Femur (tissue), 1 donor: ENCODE measurements at regions not wholly inside any gene's neighbourhood (a gene's known extent, or its start where the extent isn't known, plus 50 kb on each side); places are given as distances from the start of the nearest gene placed in this dataset.
"Not testable (repeated sequence)": the region's sequence is repeated elsewhere in the genome, so short reads cannot be mapped to it uniquely, and the experiment has no call there.

Source experiments
- DNase-seq: peaks from one replicate; pipeline ENCODE4 v3.0.0-alpha.2; 2017

DNA sequence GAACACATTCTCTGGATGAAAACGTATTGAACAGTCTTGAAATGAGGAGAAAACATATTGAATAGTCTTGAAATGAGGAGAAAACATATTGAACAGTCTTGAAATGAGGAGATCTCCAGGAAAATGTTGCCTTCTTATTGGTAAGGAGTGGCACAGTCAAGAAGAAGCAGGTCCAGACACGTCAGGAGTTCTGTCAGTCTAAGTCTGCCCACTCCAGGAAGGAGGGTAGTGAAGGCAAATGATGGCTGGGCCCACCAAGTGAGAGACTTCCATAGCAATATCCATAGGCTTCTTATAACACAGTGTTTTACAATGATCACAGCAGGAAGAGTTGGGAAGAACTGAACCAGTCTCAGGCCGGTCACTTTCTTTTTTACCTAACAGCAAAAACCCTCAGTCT lies 316.2 kb downstream of the ETAA1 start:
- DNase-seq, result no peak

DNA sequence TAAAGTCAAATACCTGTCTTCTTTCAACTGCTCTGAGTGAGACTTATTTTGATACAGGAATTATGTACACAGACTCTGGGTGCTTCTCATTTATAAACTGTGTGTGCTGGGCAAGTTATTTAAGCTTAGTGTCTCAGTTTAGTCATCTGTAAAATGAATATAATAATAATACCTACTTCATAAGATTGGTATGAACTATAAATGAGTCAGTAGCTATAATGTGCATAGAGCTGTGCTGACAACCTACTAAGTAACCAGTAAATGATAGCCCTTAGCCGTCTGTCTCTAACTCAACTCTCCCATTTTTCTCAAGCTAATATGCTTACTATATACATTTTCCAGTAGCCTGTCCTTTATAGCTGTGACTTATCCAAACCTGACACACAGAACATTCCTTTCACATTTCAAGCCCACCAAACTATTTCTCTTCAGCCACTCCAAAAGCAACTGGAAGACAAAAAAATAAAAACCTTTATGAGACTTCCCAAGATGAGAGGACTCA lies 319.8 kb downstream of the ETAA1 start:
- no peak for DNase-seq

- no peak for DNase-seq
Measured at GRCh38 chr2:67717692-67718091, 320.6 kb downstream of the ETAA1 start.

DNA sequence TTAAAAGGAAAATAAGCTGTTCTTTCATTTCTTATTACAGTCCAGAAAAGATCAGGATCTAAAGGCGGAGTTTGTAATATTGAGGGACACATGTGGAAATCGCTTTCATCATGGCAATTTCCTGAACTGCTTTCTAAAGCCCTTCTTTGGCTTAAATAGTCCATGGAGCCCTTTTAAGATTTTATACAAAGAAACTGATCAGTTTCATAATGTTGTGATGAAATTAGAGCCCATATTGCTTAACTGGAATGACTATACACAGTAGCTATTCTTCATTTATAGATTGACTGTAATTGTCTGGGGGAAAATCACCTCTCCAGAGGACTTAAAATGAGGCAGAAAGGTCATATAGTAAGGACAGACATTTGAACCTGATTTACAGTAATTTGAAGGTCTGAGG lies 322.2 kb downstream of the ETAA1 start:
- DNase-seq, result no peak

- DNase-seq, result no peak
Measured at GRCh38 chr2:67721516-67721915, 324.4 kb downstream of the ETAA1 start.

GRCh38 chr2:67724261-67724660 lies 327.1 kb downstream of the ETAA1 start:
- no peak for DNase-seq

GRCh38 chr2:67725731-67726130 lies 328.6 kb downstream of the ETAA1 start:
- no peak for DNase-seq

DNA sequence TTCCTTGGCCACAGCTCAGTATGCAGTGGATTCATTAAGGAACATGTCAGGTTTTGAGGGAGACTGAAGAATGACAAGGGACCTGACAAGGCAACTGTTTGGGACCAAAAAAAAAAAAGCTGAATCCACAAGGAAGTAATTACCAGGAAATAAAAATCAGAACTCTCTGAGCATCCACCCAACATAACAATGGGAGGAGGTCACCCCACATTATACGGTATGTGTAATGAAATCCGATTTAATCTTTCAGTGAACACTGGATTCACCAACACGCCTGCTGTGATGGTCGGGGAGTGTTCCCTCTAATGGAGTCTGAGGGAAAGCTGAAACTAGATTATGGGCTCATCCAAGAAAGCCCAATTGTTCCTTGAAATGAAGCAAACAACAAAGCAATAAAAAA lies 329.3 kb downstream of the ETAA1 start:
- no peak for DNase-seq

GRCh38 chr2:67727131-67727530 lies 330.0 kb downstream of the ETAA1 start:
- DNase-seq, result no peak

DNA sequence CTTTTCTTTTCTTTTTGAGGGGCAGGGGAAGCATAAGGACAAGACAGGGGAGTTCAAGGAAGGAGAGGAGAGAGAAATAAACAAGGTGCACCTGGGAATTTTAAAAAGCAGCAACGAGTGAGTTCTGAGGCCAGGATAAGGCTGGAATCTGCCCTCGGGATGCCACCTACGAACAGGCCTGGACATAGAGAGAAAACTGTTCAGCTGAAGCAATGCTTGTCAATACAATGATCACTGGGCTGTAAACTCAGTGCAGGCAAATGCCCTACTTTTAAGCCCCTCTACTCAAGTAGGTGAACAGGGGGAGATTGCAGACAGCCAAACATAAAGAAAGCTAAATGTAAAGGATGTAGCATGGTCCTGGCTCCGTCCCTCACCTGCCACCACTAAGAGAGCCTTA lies 330.5 kb downstream of the ETAA1 start:
- no peak for DNase-seq

GRCh38 chr2:67729474-67729873 lies 332.3 kb downstream of the ETAA1 start:
- no peak for DNase-seq

- no peak for DNase-seq
Measured at GRCh38 chr2:67733517-67733916, 329.3 kb downstream of the C1D start.

GRCh38 chr2:67752199-67752598 lies 310.6 kb downstream of the C1D start:
- no peak for DNase-seq

DNA sequence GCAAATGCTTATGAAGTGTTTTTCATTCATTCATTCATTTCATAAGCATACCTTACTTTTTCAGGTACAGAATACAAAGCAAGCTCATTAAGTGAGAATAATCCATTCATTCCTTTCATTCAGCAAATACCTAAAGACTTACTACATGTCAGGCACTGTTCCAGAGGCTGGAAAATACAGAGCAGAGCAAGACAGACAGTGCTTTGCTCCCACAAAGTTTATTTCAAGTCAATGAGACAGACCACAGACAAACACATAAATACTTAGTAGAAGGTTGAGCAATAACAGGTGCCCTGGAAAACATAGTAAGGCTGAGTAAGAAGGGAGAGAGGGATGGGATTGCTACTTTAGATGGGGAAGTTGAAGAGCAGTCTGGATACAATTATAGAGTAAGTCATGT lies 309.8 kb downstream of the C1D start:
- DNase-seq, result no peak

- DNase-seq, result no peak
Measured at GRCh38 chr2:67755156-67755882, 307.5 kb downstream of the C1D start.

- no peak for DNase-seq
Measured at GRCh38 chr2:67760995-67761394, 301.8 kb downstream of the C1D start.

DNA sequence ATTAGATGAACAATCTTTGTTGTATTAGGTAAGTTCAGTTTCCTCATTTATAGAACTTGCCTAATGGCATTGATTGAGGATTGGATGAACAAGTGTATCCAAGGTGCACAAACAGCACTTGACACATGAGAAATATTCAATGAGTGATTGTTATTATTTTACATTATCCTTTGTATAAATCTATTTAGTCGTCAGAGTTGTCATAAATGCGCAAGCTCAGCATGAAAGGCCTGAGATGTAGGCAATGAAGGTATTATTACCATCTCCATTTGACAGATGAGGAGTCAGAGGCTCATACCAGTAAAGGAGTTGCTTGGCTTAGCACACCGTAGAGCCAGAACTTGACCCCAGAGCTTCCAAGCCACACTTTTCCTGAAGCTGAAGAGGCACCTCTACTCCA lies 291.4 kb downstream of the C1D start:
- no peak for DNase-seq

DNA sequence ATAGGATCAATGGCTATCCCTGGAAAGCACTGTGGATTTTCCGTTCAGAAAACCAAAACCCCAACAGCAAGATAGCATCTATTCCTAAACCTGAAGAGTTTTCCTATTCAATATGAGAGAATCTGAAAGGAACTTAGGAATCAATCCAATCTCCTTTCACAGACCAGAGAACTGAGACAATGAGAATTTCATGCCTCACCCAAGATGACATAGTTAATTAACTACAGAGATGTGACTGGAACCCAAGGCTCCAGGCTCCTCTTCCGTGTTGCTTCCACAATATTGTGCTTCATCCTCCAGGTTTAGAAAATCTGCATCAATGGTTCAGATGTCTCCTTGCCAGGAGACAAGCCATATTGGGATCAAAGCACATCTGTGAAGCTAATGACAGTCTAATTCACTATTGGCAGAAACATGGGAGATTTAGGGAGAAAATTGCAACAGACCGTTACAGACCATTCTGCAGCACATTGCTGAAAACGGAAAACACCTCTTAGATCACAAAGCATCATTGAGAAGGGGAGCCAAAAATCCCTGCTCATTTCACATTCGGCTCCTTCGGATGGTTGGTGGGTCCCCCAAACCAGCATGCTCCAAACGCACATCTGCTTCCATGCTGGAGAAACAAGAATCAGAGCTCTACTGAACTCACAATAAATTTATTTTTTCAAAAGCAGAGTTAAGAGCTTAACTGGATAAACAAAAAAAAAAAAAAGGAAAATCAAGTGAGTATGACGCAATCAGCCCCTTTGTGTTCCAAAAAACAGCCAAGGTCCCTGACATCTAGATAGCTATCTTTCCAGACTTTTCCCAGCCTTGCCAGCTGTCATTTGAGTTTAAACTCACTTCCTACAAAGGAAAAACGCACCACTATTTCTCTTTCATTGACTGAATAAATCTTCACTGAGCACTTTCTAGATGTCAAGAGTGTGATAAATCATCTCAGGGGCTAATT lies 290.3 kb downstream of the C1D start:
- DNase-seq, result no peak

DNA sequence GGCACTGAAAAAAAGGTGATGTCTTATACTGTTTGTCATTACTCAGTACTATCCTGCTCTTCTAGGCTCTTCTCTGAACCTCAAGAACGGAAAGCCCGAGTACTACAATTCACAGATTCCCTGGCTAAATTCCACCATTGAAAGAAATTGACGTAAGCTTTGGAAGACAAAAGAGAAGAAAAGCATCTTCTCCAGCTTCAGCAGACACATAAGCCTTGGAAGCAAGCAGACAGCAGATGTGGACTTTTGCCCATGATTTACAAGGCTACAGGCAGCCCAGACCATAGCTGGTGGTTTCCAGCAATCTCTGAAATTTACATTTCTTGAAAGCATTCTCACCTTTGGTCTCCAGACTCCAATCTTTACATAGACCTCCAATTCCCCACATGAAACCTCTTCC lies 289.0 kb downstream of the C1D start:
- DNase-seq, result no peak

- no peak for DNase-seq
Measured at GRCh38 chr2:67776276-67776675, 286.5 kb downstream of the C1D start.

GRCh38 chr2:67777010-67777409 lies 285.8 kb downstream of the C1D start:
- DNase-seq, result no peak

- DNase-seq, result no peak
Measured at GRCh38 chr2:67777836-67778429, 284.9 kb downstream of the C1D start.

- not testable (repeated sequence) for DNase-seq
Measured at GRCh38 chr2:67780841-67781240, 282.0 kb downstream of the C1D start.

DNA sequence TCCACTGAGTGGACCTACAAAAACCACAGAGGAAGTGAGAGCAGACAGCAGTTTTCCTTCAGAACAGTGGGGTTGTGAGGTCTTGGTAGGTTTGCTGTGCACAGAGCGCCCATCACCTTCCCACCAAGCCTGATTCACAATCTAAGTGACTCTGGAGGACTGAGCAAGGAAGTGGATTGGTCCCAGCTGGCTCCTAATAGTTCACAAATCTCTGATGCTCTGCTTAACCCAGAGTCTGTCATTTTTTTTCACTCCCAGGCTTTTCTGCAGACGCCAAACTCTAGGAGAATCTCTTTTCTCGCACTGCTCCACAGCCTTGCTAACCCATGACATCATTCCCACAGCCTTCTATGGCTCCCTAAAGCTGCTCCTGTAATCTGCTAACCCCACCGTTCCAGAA lies 280.4 kb downstream of the C1D start:
- DNase-seq, result no peak
